ENCODE measurements at regions not wholly inside any gene's neighbourhood (a gene's known extent, or its start where the extent isn't known, plus 50 kb on each side); places are given as distances from the start of the nearest gene placed in this dataset.

- DNase-seq (ENCODE audit: low read depth in 2 of 2), result no peak
These were observed 90.8 kb upstream of the RAB4A start for GRCh38 chr1:229180161-229180560.

DNA sequence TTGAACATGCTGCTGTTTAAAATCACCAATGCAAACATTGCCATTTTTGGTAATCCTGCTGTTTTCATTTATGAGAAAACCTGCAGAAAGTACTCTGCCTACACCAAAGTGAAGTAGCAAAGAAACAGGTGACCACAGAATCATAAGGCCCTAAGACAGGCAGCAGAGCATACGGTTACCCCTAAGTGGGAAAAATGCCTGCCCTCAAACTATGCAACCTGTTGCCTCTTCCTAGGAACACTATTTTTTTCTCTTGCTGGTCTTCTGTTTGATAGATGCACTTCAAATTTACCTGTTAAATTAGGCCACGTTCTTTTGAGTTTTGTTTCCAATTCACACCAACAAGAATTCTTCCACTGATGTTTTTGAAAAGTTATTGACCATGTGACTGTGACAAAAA lies 89.5 kb upstream of the RAB4A start:
- DNase-seq (ENCODE audit: low read depth in 2 of 2), result no peak

DNA sequence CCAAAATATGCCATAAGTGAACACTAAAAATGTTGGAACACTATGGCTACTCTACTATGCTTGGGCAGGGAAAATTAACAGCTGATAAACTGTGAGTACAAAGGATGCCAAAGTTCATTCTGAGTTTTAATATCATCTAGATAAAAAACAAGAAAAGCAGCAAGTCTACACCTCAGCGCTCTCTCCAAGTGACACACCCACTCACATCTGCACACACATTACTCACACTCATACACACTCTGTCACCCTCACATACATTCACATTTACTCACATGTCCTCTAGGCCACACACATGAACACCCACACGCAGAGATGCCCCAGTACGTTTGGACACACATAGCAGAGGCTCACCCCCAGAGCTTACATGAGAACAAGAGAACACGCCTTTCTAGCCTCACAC lies 87.3 kb upstream of the RAB4A start:
- no peak for DNase-seq (ENCODE audit: low read depth in 2 of 2)

- no peak for DNase-seq (ENCODE audit: low read depth in 2 of 2)
These were observed 86.8 kb upstream of the RAB4A start for GRCh38 chr1:229184066-229184465.

DNA sequence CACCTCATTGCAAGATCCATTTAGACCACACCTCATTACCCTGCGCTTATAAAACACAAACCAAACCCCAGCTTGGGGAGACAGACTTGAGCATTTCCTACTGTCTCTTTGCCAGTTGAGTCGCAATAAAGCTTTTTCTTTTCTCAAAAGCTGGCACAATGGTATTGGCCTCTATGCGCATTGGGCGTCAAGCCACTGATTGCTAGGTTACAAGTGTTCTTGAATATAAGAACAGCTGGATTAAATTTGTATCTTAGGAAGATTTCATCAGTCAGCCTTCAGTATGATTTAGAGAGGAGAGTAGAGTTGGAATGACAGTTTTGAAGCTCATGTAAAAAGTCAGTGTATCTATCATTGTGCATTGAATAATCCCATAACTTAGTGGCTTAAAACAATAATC lies 84.9 kb upstream of the RAB4A start:
- no peak for DNase-seq (ENCODE audit: low read depth in 2 of 2)

GRCh38 chr1:229186373-229187056 lies 84.4 kb upstream of the RAB4A start:
- no peak for DNase-seq (ENCODE audit: low read depth in 2 of 2)

DNA sequence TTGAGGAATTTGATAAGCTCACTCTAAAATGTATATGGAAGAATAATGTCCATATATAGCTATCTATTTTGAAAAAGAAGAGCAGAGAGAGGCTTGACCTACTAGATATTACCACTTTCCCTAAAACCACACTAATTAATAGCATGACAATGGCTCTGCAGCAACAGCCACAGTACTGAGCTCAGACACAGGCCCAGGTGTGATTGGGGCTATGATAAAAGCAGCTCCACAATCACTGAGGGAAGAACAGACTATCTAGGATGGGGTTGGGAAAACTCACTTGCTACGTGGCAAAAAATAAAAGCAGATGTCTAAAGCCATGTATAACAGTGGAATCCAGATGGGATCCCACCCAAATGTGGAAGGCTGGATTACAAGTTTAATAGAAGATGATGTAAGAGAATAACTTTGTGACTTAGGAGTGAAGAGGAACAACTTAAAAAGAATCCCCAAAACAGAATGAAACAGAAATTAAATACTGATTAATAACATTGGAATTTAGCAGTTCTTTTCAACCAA lies 80.8 kb upstream of the RAB4A start:
- no peak for DNase-seq (ENCODE audit: low read depth in 2 of 2)

GRCh38 chr1:229191066-229191674 lies 79.7 kb upstream of the RAB4A start:
- DNase-seq (ENCODE audit: low read depth in 2 of 2), result no peak

- DNase-seq (ENCODE audit: low read depth in 2 of 2), result no peak
These were observed 78.9 kb upstream of the RAB4A start for GRCh38 chr1:229192031-229192430.

DNA sequence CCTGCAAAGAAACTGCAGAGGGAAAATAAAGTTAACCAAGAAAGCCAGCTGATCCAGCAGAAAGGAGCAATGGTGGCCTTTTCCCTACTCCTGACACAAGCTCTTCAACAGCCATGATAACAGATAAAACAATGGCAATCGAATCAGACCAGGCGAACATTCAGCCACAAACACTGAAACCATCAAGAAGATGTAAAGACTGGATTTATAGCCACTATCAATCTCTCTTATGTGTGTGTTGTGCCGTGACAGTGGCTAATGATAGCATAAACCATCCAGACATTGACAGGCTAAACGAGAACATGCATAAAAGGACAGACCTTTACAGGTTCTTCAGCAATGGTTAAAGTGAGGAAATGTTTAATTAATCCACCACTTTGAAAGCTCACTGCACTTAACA lies 78.1 kb upstream of the RAB4A start:
- DNase-seq (ENCODE audit: low read depth in 2 of 2), result no peak

- DNase-seq (ENCODE audit: low read depth in 2 of 2), result no peak
These were observed 76.8 kb upstream of the RAB4A start for GRCh38 chr1:229194096-229194495.

GRCh38 chr1:229195246-229195645 lies 75.7 kb upstream of the RAB4A start:
- DNase-seq (ENCODE audit: low read depth in 2 of 2), result no peak

DNA sequence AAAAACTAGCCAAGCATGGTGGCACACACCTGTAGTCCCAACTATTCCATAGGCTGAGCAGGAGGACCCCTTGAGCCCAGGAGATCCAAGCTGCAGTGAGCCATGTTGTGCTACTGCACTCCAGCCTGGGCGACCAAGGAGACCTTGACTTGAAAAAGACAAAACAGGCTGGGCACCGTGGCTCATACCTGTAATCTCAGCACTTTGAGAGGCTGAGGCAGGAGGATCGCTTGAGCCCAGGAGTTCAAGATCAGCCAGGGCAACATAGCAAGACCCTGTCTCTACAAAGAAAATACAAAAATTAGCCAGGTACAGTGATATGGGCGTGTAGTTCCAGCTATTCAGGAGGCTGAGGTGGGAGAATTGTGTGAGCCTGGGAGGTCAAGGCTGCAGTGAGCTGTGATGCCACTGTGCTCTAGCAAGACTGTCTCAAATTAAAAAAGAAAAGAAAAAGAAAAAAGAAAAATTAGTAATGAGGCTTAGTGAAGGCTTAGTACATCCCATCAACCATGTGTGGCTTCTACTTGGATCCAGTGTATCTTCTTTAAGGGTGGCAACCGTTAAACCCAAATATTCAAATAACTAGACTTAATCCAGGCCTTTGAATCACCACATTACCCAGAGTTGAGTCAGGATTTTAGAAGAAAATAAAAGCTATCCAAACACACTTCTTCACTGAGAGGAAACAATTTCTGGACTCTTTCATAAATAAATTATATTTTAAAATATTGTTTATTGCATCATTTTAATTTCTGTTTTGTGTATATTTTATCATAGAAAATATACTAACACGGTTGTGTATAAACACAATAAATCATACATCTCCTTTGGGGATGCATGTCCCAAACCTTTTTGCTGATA lies 74.3 kb upstream of the RAB4A start:
- DNase-seq (ENCODE audit: low read depth in 2 of 2), result no peak

- no peak for DNase-seq (ENCODE audit: low read depth in 2 of 2)
These were observed 73.7 kb upstream of the RAB4A start for GRCh38 chr1:229197265-229197585.

- DNase-seq (ENCODE audit: low read depth in 2 of 2), result no peak
These were observed 71.4 kb upstream of the RAB4A start for GRCh38 chr1:229199261-229200243.

DNA sequence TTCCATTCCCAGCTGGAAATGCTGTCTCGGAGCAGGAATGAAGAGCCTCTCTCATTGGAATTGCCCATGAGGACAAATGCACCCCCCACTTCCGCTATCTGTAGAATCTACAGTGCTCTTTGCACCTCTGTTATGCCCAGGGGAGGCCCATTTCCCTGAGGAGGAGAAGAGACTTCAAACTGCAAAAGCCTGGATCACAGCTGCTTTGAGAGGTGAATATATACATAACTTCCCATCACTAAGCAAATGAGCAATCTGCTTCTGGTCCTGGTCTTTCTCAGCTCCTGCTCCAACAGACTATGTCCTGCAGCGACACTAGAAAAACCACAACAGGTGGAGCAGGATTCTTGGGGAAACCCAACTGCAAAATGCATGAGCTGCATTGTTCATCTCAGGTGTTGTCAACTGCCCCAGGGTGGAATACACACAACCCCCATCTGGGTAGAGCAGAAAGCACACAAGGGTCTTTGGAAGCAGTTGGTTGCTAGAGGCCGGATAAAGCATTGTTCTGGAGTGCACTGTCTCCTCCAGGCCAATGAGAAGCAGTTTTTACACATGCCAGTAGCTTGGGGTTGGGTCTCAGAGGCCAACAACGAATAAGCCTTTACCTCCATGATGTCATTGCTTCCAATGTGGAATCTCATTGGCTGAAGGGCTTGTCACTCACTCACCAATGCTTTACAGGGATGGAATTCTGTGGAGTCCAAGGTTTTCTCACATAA lies 67.7 kb upstream of the RAB4A start:
- DNase-seq (ENCODE audit: low read depth in 2 of 2), result no peak

DNA sequence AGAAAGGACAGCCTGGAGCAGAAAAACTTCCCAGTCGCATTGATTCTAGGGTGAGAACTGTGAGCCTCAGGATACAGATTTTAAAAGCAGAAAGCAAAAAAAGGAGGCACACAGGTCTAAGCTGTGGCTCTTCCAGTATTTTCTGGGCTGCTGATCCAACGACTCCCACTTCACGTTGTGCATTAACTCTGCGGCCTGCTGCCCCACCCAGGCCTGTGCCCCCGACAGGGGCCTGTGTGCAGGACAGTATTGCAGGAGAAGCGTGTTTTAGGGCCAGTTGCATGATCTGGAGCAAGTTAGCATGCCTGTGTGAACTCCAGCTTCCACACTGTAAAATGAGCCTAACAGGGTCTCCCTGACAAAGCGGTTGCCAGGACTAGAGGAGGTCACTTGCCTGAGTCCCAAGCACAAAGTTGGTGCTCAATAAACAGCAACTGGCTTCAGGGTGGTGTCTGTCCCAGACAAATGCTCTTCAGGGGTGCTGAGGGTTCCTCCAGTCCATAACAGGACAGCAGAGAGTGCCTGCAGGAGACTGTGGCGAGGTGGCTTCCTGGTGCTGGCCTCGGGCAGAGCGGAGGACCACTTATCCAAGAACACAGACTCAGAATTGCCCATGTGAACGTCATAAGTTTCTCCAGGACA lies 66.8 kb upstream of the RAB4A start:
- no peak for DNase-seq (ENCODE audit: low read depth in 2 of 2)

DNA sequence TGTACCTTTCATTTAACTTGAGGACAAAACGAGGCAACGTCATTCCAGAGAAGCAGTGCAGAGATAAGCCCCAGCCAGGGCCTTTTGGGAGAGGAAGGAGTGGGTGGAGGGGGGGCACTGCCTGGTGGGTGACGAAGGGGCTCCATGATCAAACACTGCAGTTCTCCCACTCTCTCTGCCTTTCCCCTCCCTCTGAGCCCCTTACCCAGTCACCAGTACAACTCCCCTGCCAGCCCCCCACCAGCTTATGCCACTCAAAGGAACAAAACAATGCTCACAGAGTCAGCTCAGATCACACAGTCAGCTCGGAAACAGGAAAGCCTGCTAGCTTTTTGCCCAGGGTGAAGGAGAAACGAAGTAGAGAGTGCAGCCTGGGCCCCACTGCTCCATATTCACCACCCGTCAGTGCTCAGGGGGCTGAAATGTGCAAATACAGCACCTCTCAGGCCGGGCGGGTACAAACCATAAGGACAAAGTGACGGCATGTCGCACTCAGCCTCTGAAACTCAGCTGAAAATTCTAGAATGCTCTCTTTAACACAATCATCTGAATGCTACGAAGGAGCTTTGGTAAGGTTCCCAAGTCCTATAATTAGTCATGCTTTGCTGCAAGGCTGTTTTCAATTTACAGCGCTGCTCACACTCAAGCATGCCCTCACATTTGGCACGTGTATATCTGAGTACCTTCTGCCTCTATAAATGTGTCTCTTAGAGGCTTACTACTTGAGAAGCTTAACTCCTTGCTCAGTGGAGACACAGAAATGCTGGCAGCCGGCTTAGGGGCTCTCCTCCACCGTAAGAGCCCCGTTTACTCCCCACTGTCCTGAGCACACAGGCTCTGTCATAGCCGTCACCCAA lies 65.8 kb upstream of the RAB4A start:
- DNase-seq (ENCODE audit: low read depth in 2 of 2), result no peak

DNA sequence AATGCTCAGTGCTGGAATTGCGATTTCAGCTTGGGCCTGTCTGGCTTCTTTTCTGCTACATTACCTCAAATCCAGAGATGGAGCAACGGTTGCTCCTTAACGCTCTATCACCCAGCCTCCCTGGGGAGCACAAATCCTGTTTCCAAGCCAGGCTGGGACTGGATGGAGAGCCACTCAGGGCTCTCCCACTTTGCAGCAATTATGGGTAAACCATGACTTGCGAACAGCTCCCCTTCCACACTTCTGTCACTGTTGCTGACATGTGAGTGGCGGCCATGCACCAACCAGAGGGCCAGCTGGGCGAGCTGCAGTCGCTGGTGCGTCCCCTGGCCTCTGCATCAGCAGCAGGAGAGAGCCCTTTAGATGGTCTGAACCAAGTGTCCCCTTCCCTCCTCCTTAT lies 65.1 kb upstream of the RAB4A start:
- DNase-seq (ENCODE audit: low read depth in 2 of 2), result no peak

GRCh38 chr1:229207916-229208315 lies 63.0 kb upstream of the RAB4A start:
- no peak for DNase-seq (ENCODE audit: low read depth in 2 of 2)
